GM12878 (cell line): ENCODE measurements at regions not wholly inside any gene's neighbourhood (a gene's known extent, or its start where the extent isn't known, plus 50 kb on each side); places are given as distances from the start of the nearest gene placed in this dataset.

ENCODE experiments used
- ATAC-seq: fragments of 200-7000 bp; cut with Tn5 transposase; 3 replicates; pipeline ENCODE4 v1.9.1; 2020; ENCODE audit warnings: mild to moderate bottlenecking, moderate library complexity
- BruUV-seq: library from RNA; stranded (reverse); fragments of 400-500 nt; replicated peaks from 2 replicates; lab custom pipeline; 2021; lab: Mats Ljungman, UMichigan
- CTCF ChIA-PET: fragments of 300-600 bp; sonication (Branson Sonifier 250); formaldehyde crosslinking; extraction: SDS; loops from one replicate; lab custom pipeline; 2021; ENCODE audit warnings: inconsistent platforms; lab: Yijun Ruan, JAX
- POLR2A ChIA-PET: fragments of 350-600 bp; formaldehyde crosslinking; extraction: SDS; loops from one replicate; lab custom pipeline; 2021; ENCODE audit warnings: inconsistent platforms; lab: Charles Lee
- RAD21 ChIA-PET: fragments of 300-600 bp; sonication (Branson Sonifier 250); formaldehyde crosslinking; loops from one replicate; lab custom pipeline; 2023; ENCODE audit warnings: antibody characterized with exemption; ENCODE audit not compliant: unreplicated experiment; lab: Charles Lee
- SMC1A ChIA-PET: fragments of 300-600 bp; sonication (Branson Sonifier 250); formaldehyde crosslinking; loops from one replicate; lab custom pipeline; 2023; ENCODE audit not compliant: unreplicated experiment, uncharacterized antibody; lab: Charles Lee
- DNase-seq: peaks from one replicate; pipeline ENCODE4 v3.0.0-alpha.2; 2011; ENCODE audit warnings: low read depth, low spot score
- FAIRE-seq: peaks from 3 replicates; lab custom pipeline; 2011; peaks lifted over from hg19 to GRCh38; lab: Jason Lieb, UNC
- H2AFZ ChIP-seq: 2 replicates; pipeline ENCODE4 v1.6.0; 2011; ENCODE audit warnings: low read depth, low read length, control low read depth; ENCODE audit not compliant: control insufficient read depth
- H3K27ac ChIP-seq: 2 replicates; pipeline ENCODE4 v1.5.1; 2011; ENCODE audit warnings: control low read depth; ENCODE audit not compliant: control insufficient read depth, insufficient read depth
- H3K27me3 ChIP-seq, 2 experiments: replicated peaks in 1 of 2; 2 replicates each; pipeline versions ENCODE4 v1.6.0 to v1.6.1; 2011; ENCODE audit warnings: low read length in 1 of 2; ENCODE audit not compliant: control insufficient read depth in 2 of 2, insufficient read depth in 2 of 2
- H3K36me3 ChIP-seq, 2 experiments: 2 replicates each; pipeline ENCODE4 v1.5.1; 2011; ENCODE audit warnings: low read length in 1 of 2; ENCODE audit not compliant: control insufficient read depth in 2 of 2, insufficient read depth in 2 of 2
- H3K4me1 ChIP-seq: 2 replicates; pipeline ENCODE4 v1.6.1; 2011; ENCODE audit warnings: mild to moderate bottlenecking, low read length, moderate library complexity, mixed read lengths; ENCODE audit not compliant: control insufficient read depth, insufficient read depth
- H3K4me2 ChIP-seq: 2 replicates; pipeline ENCODE4 v1.6.0; 2011; ENCODE audit warnings: control low read depth; ENCODE audit not compliant: control insufficient read depth, insufficient read depth
- H3K4me3 ChIP-seq: fragments of 200-600 bp; sonication (generic); 2 replicates; pipeline ENCODE4 v1.5.1; 2016
- H3K79me2 ChIP-seq: 2 replicates; pipeline ENCODE4 v1.6.0; 2011; ENCODE audit warnings: low read length; ENCODE audit not compliant: control insufficient read depth, insufficient read depth
- H3K9ac ChIP-seq: 2 replicates; pipeline ENCODE4 v1.8.0; 2011; ENCODE audit warnings: low read length, control low read depth, mixed read lengths; ENCODE audit not compliant: control insufficient read depth, insufficient read depth
- H3K9me3 ChIP-seq: replicated peaks from 3 replicates; pipeline ENCODE4 v1.5.1; 2011; ENCODE audit warnings: mild to moderate bottlenecking, low read length; ENCODE audit not compliant: control insufficient read depth, insufficient read depth
- H4K20me1 ChIP-seq: 2 replicates; pipeline ENCODE4 v1.6.0; 2011; ENCODE audit not compliant: control insufficient read depth, insufficient read depth
- BCL11A ChIP-seq: IDR thresholded peaks from 2 replicates; pipeline ENCODE4 v1.6.1; 2011; ENCODE audit warnings: low read depth, low read length
- BMI1 ChIP-seq: fragments of 450-650 bp; IDR thresholded peaks from 2 replicates; pipeline ENCODE4 v1.6.1; 2016; ENCODE audit warnings: mild to moderate bottlenecking, moderate library complexity, borderline replicate concordance
- DPF2 ChIP-seq: fragments of 450-650 bp; IDR thresholded peaks from 2 replicates; pipeline ENCODE4 v1.6.1; 2017; ENCODE audit warnings: mild to moderate bottlenecking
- EGR1 ChIP-seq, 2 experiments: IDR thresholded peaks; 1 replicate in 1 of 2; 2 replicates in 1 of 2; pipeline ENCODE4 v1.6.1; 2011 to 2012; ENCODE audit warnings: low read depth in 2 of 2, low read length in 2 of 2, borderline replicate concordance in 1 of 2, mild to moderate bottlenecking in 1 of 2, moderate library complexity in 1 of 2
- HCFC1 ChIP-seq: fragments of 150-350 bp; IDR thresholded peaks from 2 replicates; pipeline ENCODE4 v1.6.1; 2014; ENCODE audit warnings: low read length
- IKZF1 ChIP-seq: fragments of 450-650 bp; conservative IDR thresholded peaks from 2 replicates; pipeline ENCODE4 v1.6.1; 2017; ENCODE audit warnings: antibody characterized with exemption, mild to moderate bottlenecking
- IKZF2 ChIP-seq, 2 experiments: fragments of 450-650 bp; IDR thresholded peaks; 2 replicates each; pipeline ENCODE4 v1.6.1; 2017; ENCODE audit warnings: mild to moderate bottlenecking in 2 of 2, moderate library complexity in 2 of 2
- IRF4 ChIP-seq: IDR thresholded peaks from 2 replicates; pipeline ENCODE4 v1.6.1; 2011; ENCODE audit warnings: low read depth, low read length
- JUNB ChIP-seq: IDR thresholded peaks from 2 replicates; pipeline ENCODE4 v1.6.1; 2016; ENCODE audit warnings: antibody characterized with exemption, mild to moderate bottlenecking
- JUND ChIP-seq: IDR thresholded peaks from 2 replicates; pipeline ENCODE4 v1.6.1; 2012; ENCODE audit warnings: low read depth, mild to moderate bottlenecking, low read length, improper control_type of control experiment, moderate library complexity
- MEF2A ChIP-seq: IDR thresholded peaks from 2 replicates; pipeline ENCODE4 v1.6.1; 2011; ENCODE audit warnings: low read depth, mild to moderate bottlenecking, low read length, moderate library complexity; ENCODE audit not compliant: insufficient read depth
- MEF2B ChIP-seq: fragments of 450-650 bp; IDR thresholded peaks from 2 replicates; pipeline ENCODE4 v1.6.1; 2018; ENCODE audit warnings: mild to moderate bottlenecking, moderate library complexity; ENCODE audit not compliant: partially characterized antibody, poor library complexity, severe bottlenecking
- MTA2 ChIP-seq: fragments of 450-650 bp; IDR thresholded peaks from 2 replicates; pipeline ENCODE4 v1.6.1; 2016; ENCODE audit warnings: low read depth, mild to moderate bottlenecking, moderate library complexity
- MXI1 ChIP-seq: fragments of 150-350 bp; IDR thresholded peaks from 2 replicates; pipeline ENCODE4 v1.6.1; 2011; ENCODE audit warnings: low read depth, mild to moderate bottlenecking, inconsistent platforms, low read length, improper control_type of control experiment
- NR2F1 ChIP-seq: fragments of 450-650 bp; conservative IDR thresholded peaks from 2 replicates; pipeline ENCODE4 v1.6.1; 2017; ENCODE audit warnings: mild to moderate bottlenecking
- PML ChIP-seq: IDR thresholded peaks from 2 replicates; pipeline ENCODE4 v1.6.1; 2012; ENCODE audit warnings: low read length, inconsistent platforms
- POU2F2 ChIP-seq: IDR thresholded peaks from 3 replicates; pipeline ENCODE4 v1.6.1; 2011; ENCODE audit warnings: low read depth, mild to moderate bottlenecking, low read length, borderline replicate concordance
- SPI1 ChIP-seq: IDR thresholded peaks from 2 replicates; pipeline ENCODE4 v1.6.1; 2011; ENCODE audit warnings: low read depth, mild to moderate bottlenecking, low read length, moderate library complexity, borderline replicate concordance; ENCODE audit not compliant: insufficient read depth
- TCF12 ChIP-seq: IDR thresholded peaks from 2 replicates; pipeline ENCODE4 v1.6.1; 2011; ENCODE audit warnings: low read depth, mild to moderate bottlenecking, low read length
- USF1 ChIP-seq: IDR thresholded peaks from 2 replicates; pipeline ENCODE4 v1.6.1; 2011; ENCODE audit warnings: borderline replicate concordance, low read depth, mild to moderate bottlenecking, moderate library complexity, mixed read lengths, low read length; ENCODE audit not compliant: insufficient read depth; ENCODE audit errors: extremely low read length
- ZNF24 ChIP-seq: fragments of 450-650 bp; IDR thresholded peaks from 2 replicates; pipeline ENCODE4 v1.6.1; 2017; ENCODE audit warnings: antibody characterized with exemption, mild to moderate bottlenecking
- WGBS: methylation state at CpG from one replicate; pipeline ENCODE4 v1.1.6; 2016; ENCODE audit warnings: low lambda C conversion rate; ENCODE audit not compliant: insufficient replicate concordance, insufficient coverage; ENCODE audit errors: missing lambda C conversion rate; 5-methylcytosine and 5-hydroxymethylcytosine counted together
- in situ Hi-C: fragments of 300-500 bp; cut with MboI; formaldehyde crosslinking; loops from 9 replicates; pipeline ENCODE4 v1.14.3; 2018; ENCODE audit warnings: mixed read lengths
- intact Hi-C: fragments of 100-400 bp; cut with micrococcal nuclease; formaldehyde crosslinking; loops from one replicate; pipeline ENCODE4 v1.14.2; 2022; ENCODE audit not compliant: unreplicated experiment

GRCh38 chr5:38154615-38155204, 103.6 kb upstream of the EGFLAM start:
- in situ Hi-C loops, result no loop called here
- H3K9me3 ChIP-seq, result no peaks in the 10 kb centered on the region
- peak; percentile 0 for DNase-seq
- ChIA-PET CTCF (no interaction called here), POLR2A (no interaction called here), RAD21 (no interaction called here)
- no peak for FAIRE-seq
- no peak overlapping the region for H3K27ac ChIP-seq
- H3K79me2 ChIP-seq, result no peaks in the 10 kb centered on the region
- H3K4me1 ChIP-seq, result no peaks in the 10 kb centered on the region
- 20% methylated on average over 1 of the region's 1 CpG for WGBS
- no peaks in the 10 kb centered on the region; a peak in 1 of 4 replicates for H3K27me3 ChIP-seq
- TF ChIP-seq MTA2 (peak; percentile 57; the same call in 1 of the 2 replicates), USF1 (no peak), BMI1 (0 out of 2 replicates have a peak, but pooled peaks have one; percentile 16), MXI1 (no peak), DPF2 (peak; percentile 49; the same call in 1 of the 2 replicates), IKZF1 (peak; percentile 74), BCL11A (0 out of 2 replicates have a peak, but pooled peaks have one; percentile 16), SPI1 (no peak), ZNF24 (no peak), EGR1 (IDR thresholded peaks at IDR 0.05; ENCODE audit: borderline replicate concordance in 1 of 2, low read depth in 2 of 2, low read length in 2 of 2) (no peak), PML (no peak), JUND (0 out of 2 replicates have a peak, but pooled peaks have one; percentile 32), POU2F2 (no peak), HCFC1 (no peak), TCF12 (no peak), NR2F1 (no peak), MEF2B (peak; percentile 87), IRF4 (peak; percentile 32; the same call in 1 of the 2 replicates), JUNB (0 out of 2 replicates have a peak, but pooled peaks have one; percentile 15), IKZF2 (IDR thresholded peaks at IDR 0.05) (peak; percentile 74 to 75), MEF2A (no peak)
- TF ChIP-seq, all 136 proteins: peak for 10
- no peaks in the 10 kb centered on the region for H3K36me3 ChIP-seq
- intact Hi-C loops, result no loop called here
- no peak overlapping the region for H2AFZ ChIP-seq
- no TSS peak for BruUV-seq
- H3K4me3 ChIP-seq, result no peak overlapping the region
- no peaks in the 10 kb centered on the region for H4K20me1 ChIP-seq
- SMC1A ChIA-PET, result no interaction called here
- H3K4me2 ChIP-seq, result no peak overlapping the region
- ATAC-seq, result no peak
- H3K9ac ChIP-seq, result no peak overlapping the region
